ENCODE measurements at regions not wholly inside any gene's neighbourhood (a gene's known extent, or its start where the extent isn't known, plus 50 kb on each side); places are given as distances from the start of the nearest gene placed in this dataset.

- TF ChIP-seq POLR2A (IDR thresholded peaks at IDR 0.05) (no peak), CTCF (IDR thresholded peaks at IDR 0.05) (no peak)
These were observed 70.3 kb upstream of the KLHL29 start for GRCh38 chr2:23314687-23315086.

All from testis (tissue), 2 donors.